Liver (tissue), 3 donors: ENCODE measurements at regions not wholly inside any gene's neighbourhood (a gene's known extent, or its start where the extent isn't known, plus 50 kb on each side); places are given as distances from the start of the nearest gene placed in this dataset.

Source experiments
- ATF3 ChIP-seq: IDR thresholded peaks from 2 replicates; pipeline ENCODE4 v1.6.1; 2016; ENCODE audit warnings: antibody characterized with exemption
- CTCF ChIP-seq: fragments of 150-350 bp; IDR thresholded peaks from 2 replicates; pipeline ENCODE4 v1.5.1; 2017; ENCODE audit warnings: improper control_type of control experiment, low read depth, low read length; ENCODE audit not compliant: missing input control
- EGR1 ChIP-seq, 2 donors: IDR thresholded peaks; 2 replicates each; pipeline ENCODE4 v1.6.1; 2016 to 2018; ENCODE audit warnings: antibody characterized with exemption in 2 of 2, low read depth in 2 of 2
- FOXA1 ChIP-seq: IDR thresholded peaks from 2 replicates; pipeline ENCODE4 v1.6.1; 2016; ENCODE audit warnings: antibody characterized with exemption
- FOXA2 ChIP-seq: IDR thresholded peaks from 2 replicates; pipeline ENCODE4 v1.6.1; 2016; ENCODE audit warnings: antibody characterized with exemption
- MAX ChIP-seq: IDR thresholded peaks from 2 replicates; pipeline ENCODE4 v1.6.1; 2016; ENCODE audit warnings: antibody characterized with exemption
- RAD21 ChIP-seq, 2 donors: IDR thresholded peaks; 2 replicates each; pipeline ENCODE4 v1.6.1; 2016; ENCODE audit warnings: antibody characterized with exemption in 2 of 2, mild to moderate bottlenecking in 2 of 2
- REST ChIP-seq: IDR thresholded peaks from 2 replicates; pipeline ENCODE4 v1.6.1; 2016; ENCODE audit warnings: antibody characterized with exemption, mild to moderate bottlenecking
- RXRA ChIP-seq, 2 donors: IDR thresholded peaks; 2 replicates each; pipeline ENCODE4 v1.6.1; 2017 to 2018; ENCODE audit warnings: antibody characterized with exemption in 2 of 2, mild to moderate bottlenecking in 1 of 2
- YY1 ChIP-seq: IDR thresholded peaks from 2 replicates; pipeline ENCODE4 v1.6.1; 2016; ENCODE audit warnings: antibody characterized with exemption, mild to moderate bottlenecking
- TF ChIP-seq, protein P1 (sequence below): IDR thresholded peaks from 2 replicates; pipeline ENCODE4 v1.6.1; 2016; ENCODE audit warnings: antibody characterized with exemption
- donor health status: healthy.
- donor health status: healthy.

GRCh38 chr4:20181926-20182325 lies 69.8 kb upstream of the SLIT2 start:
- TF ChIP-seq RAD21 (IDR thresholded peaks at IDR 0.05) (no peak), CTCF (no peak), EGR1 (IDR thresholded peaks at IDR 0.05; ENCODE audit: low read depth in 2 of 2) (no peak), ATF3 (no peak), RXRA (IDR thresholded peaks at IDR 0.05) (no peak), REST (no peak), FOXA2 (no peak), MAX (no peak), FOXA1 (no peak), YY1 (no peak)
- TF ChIP-seq, protein P1, sequence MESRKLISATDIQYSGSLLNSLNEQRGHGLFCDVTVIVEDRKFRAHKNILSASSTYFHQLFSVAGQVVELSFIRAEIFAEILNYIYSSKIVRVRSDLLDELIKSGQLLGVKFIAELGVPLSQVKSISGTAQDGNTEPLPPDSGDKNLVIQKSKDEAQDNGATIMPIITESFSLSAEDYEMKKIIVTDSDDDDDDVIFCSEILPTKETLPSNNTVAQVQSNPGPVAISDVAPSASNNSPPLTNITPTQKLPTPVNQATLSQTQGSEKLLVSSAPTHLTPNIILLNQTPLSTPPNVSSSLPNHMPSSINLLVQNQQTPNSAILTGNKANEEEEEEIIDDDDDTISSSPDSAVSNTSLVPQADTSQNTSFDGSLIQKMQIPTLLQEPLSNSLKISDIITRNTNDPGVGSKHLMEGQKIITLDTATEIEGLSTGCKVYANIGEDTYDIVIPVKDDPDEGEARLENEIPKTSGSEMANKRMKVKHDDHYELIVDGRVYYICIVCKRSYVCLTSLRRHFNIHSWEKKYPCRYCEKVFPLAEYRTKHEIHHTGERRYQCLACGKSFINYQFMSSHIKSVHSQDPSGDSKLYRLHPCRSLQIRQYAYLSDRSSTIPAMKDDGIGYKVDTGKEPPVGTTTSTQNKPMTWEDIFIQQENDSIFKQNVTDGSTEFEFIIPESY = no peak
